Small intestine (tissue), 7 donors: ENCODE measurements at regions not wholly inside any gene's neighbourhood (a gene's known extent, or its start where the extent isn't known, plus 50 kb on each side); places are given as distances from the start of the nearest gene placed in this dataset.

ENCODE experiments used
- DNase-seq, 2 donors: peaks; one replicate each; pipeline versions ENCODE4 v3.0.0 to v3.0.0-alpha.2; 2013
- FAIRE-seq: peaks from 2 replicates; lab custom pipeline; 2012; peaks lifted over from hg19 to GRCh38; lab: Jason Lieb, UNC
- H3K27ac ChIP-seq, 3 donors: one replicate each; pipeline ENCODE4 v1.5.1; 2013; ENCODE audit warnings: low read length in 2 of 3, mild to moderate bottlenecking in 2 of 3, control low read depth in 1 of 3, inconsistent platforms in 1 of 3, low read depth in 1 of 3, moderate library complexity in 1 of 3
- H3K27me3 ChIP-seq, 3 donors: one replicate each; pipeline ENCODE4 v1.6.1; 2013; ENCODE audit warnings: low read length in 3 of 3, inconsistent platforms in 1 of 3; ENCODE audit not compliant: control insufficient read depth in 3 of 3, insufficient read depth in 3 of 3
- H3K36me3 ChIP-seq, 3 donors: one replicate each; pipeline ENCODE4 v1.6.1; 2013; ENCODE audit warnings: low read length in 3 of 3, inconsistent platforms in 1 of 3, low read depth in 1 of 3, mild to moderate bottlenecking in 1 of 3, moderate library complexity in 1 of 3; ENCODE audit not compliant: control insufficient read depth in 3 of 3, insufficient read depth in 2 of 3
- H3K4me1 ChIP-seq, 3 donors: one replicate each; pipeline ENCODE4 v1.6.1; 2013; ENCODE audit warnings: low read length in 2 of 3, inconsistent platforms in 1 of 3, low read depth in 1 of 3, mild to moderate bottlenecking in 1 of 3, moderate library complexity in 1 of 3; ENCODE audit not compliant: control insufficient read depth in 3 of 3, insufficient read depth in 2 of 3
- H3K4me3 ChIP-seq, 3 donors: one replicate each; pipeline ENCODE4 v1.5.1; 2013; ENCODE audit warnings: low read length in 3 of 3, control low read depth in 1 of 3, inconsistent platforms in 1 of 3, low read depth in 1 of 3, mild to moderate bottlenecking in 1 of 3, moderate library complexity in 1 of 3
- H3K9me3 ChIP-seq, 2 donors: one replicate each; pipeline ENCODE4 v1.6.1; 2013; ENCODE audit warnings: low read depth in 1 of 2, low read length in 1 of 2; ENCODE audit not compliant: control insufficient read depth in 2 of 2, insufficient read depth in 1 of 2
- WGBS, 3 donors: extraction: QIAGEN DNeasy Blood & Tissue Kit; methylation state at CpG; one replicate each; pipeline ENCODE4 v1.1.7; 2013; 5-methylcytosine and 5-hydroxymethylcytosine counted together
- donor health status: healthy with polysubstance abuse.
- donor health status: control.
- donor health status: control.
- donor health status: Bipolar disorder and iron deficiency.
- donor health status: healthy.

DNA sequence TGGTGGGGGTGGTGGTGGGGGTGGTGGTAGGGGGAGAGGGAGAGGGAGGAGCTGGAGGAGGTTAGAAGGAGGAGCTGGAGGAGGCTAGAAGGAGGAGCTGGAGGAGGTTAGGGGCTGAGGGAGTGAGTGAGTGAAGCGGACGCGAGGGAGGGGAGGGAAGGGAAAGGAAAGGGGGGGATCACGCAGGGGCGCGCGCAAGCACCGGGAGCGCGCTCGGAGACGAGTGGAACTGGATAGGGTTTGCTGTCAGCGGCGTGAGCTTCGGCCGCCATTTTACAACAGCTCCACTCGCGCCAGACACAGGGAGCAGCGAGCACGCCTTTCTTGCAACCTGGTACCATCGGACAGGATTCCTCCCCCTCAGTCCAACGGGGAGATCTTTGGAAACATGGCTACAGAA lies 90.5 kb upstream of the FERMT1 start:
- Histone ChIP-seq H3K27ac (no peak overlapping the region), H3K4me3 (no peak overlapping the region), H3K9me3 (peaks cover 0 to 3% of the 10 kb centered on the region in 2 donors), H3K36me3 (no peaks in the 10 kb centered on the region), H3K4me1 (no peaks in the 10 kb centered on the region), H3K27me3 (no peaks in the 10 kb centered on the region)
- FAIRE-seq = no peak
- 96 to 98% (median 98%) methylated on average over 18 to 22 of the region's 22 CpGs for WGBS, 3 donors
- no peak for DNase-seq

DNA sequence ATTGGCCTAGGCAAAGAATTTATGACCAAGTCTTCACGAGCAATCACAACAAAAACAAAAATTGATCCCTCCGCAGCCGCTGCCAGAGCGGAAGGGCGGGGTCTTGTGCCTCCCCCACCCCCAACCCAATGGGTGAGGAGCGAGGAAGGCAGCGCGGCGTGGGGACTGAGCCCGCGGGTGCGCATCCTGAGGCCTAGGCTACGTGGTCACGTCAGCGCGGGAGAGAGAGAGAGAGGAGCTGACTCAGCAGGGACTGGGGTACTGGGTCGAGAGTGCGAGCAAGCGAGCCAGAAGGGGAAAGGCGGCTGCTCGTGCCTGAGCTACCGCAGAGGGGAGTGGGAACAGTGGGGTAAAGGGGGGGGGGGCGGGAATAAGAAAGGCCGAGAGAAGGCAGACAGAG lies 90.1 kb upstream of the FERMT1 start:
- FAIRE-seq = no peak
- Histone ChIP-seq H3K9me3 (peaks cover 0 to 3% of the 10 kb centered on the region in 2 donors), H3K4me3 (no peak overlapping the region), H3K36me3 (no peaks in the 10 kb centered on the region), H3K27me3 (no peaks in the 10 kb centered on the region), H3K4me1 (no peaks in the 10 kb centered on the region), H3K27ac (no peak overlapping the region)
- WGBS, 3 donors = 92 to 95% (median 93%) methylated on average over 21 to 24 of the region's 24 CpGs
- DNase-seq = no peak

GRCh38 chr20:6209093-6209492 lies 86.3 kb upstream of the FERMT1 start:
- no peak overlapping the region for H3K27ac ChIP-seq
- no peak for DNase-seq
- H3K4me3 ChIP-seq = no peak overlapping the region
- no peaks in the 10 kb centered on the region for H3K27me3 ChIP-seq
- peaks cover 0 to 5% of the 10 kb centered on the region in 2 donors for H3K9me3 ChIP-seq
- FAIRE-seq = no peak
- no peaks in the 10 kb centered on the region for H3K36me3 ChIP-seq
- H3K4me1 ChIP-seq = no peaks in the 10 kb centered on the region

DNA sequence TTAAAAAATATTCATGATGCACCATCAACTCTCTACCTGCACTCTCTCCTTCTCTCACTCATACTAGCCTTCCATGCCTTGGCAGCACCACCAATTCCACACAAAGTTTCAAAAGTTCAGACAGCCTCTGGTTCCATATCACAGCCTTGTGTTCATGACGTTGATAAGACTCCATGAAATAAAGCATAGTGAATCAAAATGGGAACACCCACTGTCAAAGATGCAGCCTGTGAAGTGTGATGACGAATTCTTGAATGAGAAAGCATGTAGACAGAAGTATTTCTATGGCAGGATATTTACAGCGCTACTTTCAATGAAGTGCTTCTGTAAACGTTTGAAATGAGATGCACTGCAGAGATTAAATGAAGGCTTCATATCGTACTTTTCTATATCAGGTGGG lies 77.3 kb upstream of the FERMT1 start:
- no peak overlapping the region for H3K27ac ChIP-seq
- DNase-seq (no peak), FAIRE-seq (no peak)
- no peaks in the 10 kb centered on the region for H3K4me1 ChIP-seq
- WGBS, 3 donors = 51 to 62% (median 51%) methylated on average over 5 of the region's 5 CpGs
- H3K4me3 ChIP-seq = no peak overlapping the region
- no peaks in the 10 kb centered on the region for H3K36me3 ChIP-seq
- H3K9me3 ChIP-seq = no peaks in the 10 kb centered on the region
- H3K27me3 ChIP-seq = peaks cover 0 to 2% (median 0%) of the 10 kb centered on the region in 3 donors

- H3K27ac ChIP-seq = no peak overlapping the region
- no peak overlapping the region for H3K4me3 ChIP-seq
- H3K27me3 ChIP-seq = peaks cover 0 to 2% (median 0%) of the 10 kb centered on the region in 3 donors
- FAIRE-seq (no peak), DNase-seq (peak in 1 of 2 donors; percentile 6)
- H3K9me3 ChIP-seq = no peaks in the 10 kb centered on the region
- H3K36me3 ChIP-seq = no peaks in the 10 kb centered on the region
- 48 to 55% (median 55%) methylated on average over 3 of the region's 3 CpGs for whole genome bisulfite sequencing, 3 donors
- H3K4me1 ChIP-seq = peaks cover 0 to 6% (median 2%) of the 10 kb centered on the region in 3 donors
Observed at GRCh38 chr20:6185268-6185667, 62.4 kb upstream of the FERMT1 start.

- H3K9me3 ChIP-seq = no peaks in the 10 kb centered on the region
- FAIRE-seq = no peak
- H3K27ac ChIP-seq = no peak overlapping the region
- no peak for DNase-seq
- H3K27me3 ChIP-seq = peaks cover 0 to 2% (median 0%) of the 10 kb centered on the region in 3 donors
- no peak overlapping the region for H3K4me3 ChIP-seq
- peaks cover 0 to 6% (median 2%) of the 10 kb centered on the region in 3 donors for H3K4me1 ChIP-seq
- WGBS, 3 donors = 64 to 69% (median 69%) methylated on average over 6 of the region's 6 CpGs
- H3K36me3 ChIP-seq = no peaks in the 10 kb centered on the region
Observed at GRCh38 chr20:6184086-6184485, 61.3 kb upstream of the FERMT1 start.

DNA sequence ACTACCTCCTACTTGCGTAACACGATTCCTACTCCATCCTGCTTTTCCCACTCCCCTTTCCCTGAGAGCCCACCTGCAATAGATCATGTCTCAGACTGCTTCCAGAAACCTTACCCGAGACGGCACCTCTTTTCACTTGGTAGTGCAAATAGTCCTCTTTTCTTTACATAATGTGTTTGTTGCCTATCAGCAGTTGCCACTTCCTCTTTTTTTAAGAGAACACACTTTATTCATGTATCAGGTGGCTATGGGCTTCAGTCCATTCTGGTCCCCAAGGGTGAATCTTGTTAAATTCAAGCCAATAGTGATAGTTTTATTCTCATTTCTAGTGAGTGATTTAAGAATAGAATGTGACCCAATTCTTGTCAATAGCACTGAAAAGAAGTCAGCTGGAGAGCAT lies 57.7 kb upstream of the FERMT1 start:
- WGBS, 3 donors = 68 to 86% (median 83%) methylated on average over 4 of the region's 4 CpGs
- H3K27ac ChIP-seq = no peak overlapping the region

DNA sequence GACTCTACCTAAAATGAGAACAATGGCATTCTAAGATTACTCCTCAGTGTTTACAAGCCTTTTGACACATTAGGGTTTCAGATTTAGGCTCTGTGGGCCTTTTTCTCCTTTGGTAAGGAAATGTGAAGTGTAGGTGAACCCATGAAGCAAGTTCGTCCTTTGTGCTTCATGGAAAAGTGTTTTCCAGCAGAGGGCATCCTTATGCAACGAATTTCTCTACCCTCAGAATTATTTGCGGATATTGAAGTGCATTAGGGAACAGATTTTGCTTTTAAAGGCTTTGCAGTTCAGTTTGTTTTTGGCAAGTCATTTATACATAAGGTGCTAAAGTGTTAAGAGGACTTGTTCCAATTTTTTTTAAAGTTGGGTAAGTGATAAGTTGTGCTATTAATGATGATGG lies 55.7 kb upstream of the FERMT1 start:
- H3K36me3 ChIP-seq = no peaks in the 10 kb centered on the region
- DNase-seq = peak; percentile 47 to 58
- no peak overlapping the region for H3K4me3 ChIP-seq
- H3K27ac ChIP-seq = no peak overlapping the region
- peaks cover 0 to under 1% (median 0%) of the 10 kb centered on the region in 3 donors for H3K27me3 ChIP-seq
- 4 to 10% (median 6%) methylated on average over 3 of the region's 3 CpGs for WGBS, 3 donors
- H3K4me1 ChIP-seq = no peaks in the 10 kb centered on the region
- H3K9me3 ChIP-seq = no peaks in the 10 kb centered on the region
- FAIRE-seq = no peak

More for the DNA sequence above, 57.7 kb upstream of the FERMT1 start:
- H3K9me3 ChIP-seq = no peaks in the 10 kb centered on the region
- DNase-seq (no peak), FAIRE-seq (no peak)
- H3K36me3 ChIP-seq = no peaks in the 10 kb centered on the region
- H3K27me3 ChIP-seq = no peaks in the 10 kb centered on the region
- no peaks in the 10 kb centered on the region for H3K4me1 ChIP-seq
- no peak overlapping the region for H3K4me3 ChIP-seq

DNA sequence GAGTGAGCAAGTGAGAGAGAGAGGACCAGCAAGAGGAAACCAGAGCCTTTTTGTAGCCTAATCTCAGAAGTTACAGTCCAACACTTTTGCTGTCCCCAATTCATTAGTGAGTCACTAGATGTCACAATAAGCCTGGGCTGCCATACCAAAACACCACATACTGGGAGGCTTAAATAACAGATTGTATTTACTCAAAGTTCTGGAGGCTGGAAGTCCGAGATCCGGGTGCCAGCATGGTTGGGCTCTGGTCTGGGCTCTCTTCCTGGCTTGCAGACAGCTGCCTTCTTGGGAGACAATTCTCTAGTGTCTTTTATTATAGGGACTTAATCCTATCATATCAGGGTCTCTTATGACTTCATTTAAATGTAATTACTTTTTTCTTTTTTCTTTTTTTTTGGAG lies 50.7 kb upstream of the FERMT1 start:
- Histone ChIP-seq H3K36me3 (no peaks in the 10 kb centered on the region), H3K27ac (no peak overlapping the region), H3K4me3 (no peak overlapping the region), H3K27me3 (peaks cover 0 to 2% (median 0%) of the 10 kb centered on the region in 3 donors), H3K9me3 (no peaks in the 10 kb centered on the region), H3K4me1 (no peaks in the 10 kb centered on the region)
- DNase-seq (no peak), FAIRE-seq (no peak)
- 43 to 79% (median 75%) methylated on average over 2 of the region's 2 CpGs for WGBS, 3 donors
